A673 (cell line): ENCODE measurements at regions not wholly inside any gene's neighbourhood (a gene's known extent, or its start where the extent isn't known, plus 50 kb on each side); places are given as distances from the start of the nearest gene placed in this dataset.

ENCODE experiments used
- BruUV-seq: library from RNA; stranded (reverse); fragments of 400-500 nt; replicated peaks from 2 replicates; lab custom pipeline; 2021; lab: Mats Ljungman, UMichigan
- CTCF ChIA-PET: fragments of 300-600 bp; sonication (Branson Sonifier 250); formaldehyde crosslinking; loops from one replicate; lab custom pipeline; 2022; ENCODE audit warnings: antibody characterized with exemption; lab: Charles Lee
- POLR2A ChIA-PET: fragments of 300-600 bp; sonication (Branson Sonifier 250); formaldehyde crosslinking; loops from one replicate; lab custom pipeline; 2022; ENCODE audit warnings: antibody characterized with exemption; ENCODE audit not compliant: low non-redundant PET; lab: Charles Lee
- DNase-seq: peaks from one replicate; pipeline ENCODE4 v3.0.0-alpha.2; 2015; ENCODE audit warnings: low spot score
- H3K27ac ChIP-seq: fragments of 200-600 bp; sonication (generic); 2 replicates; pipeline ENCODE4 v1.5.1; 2016; ENCODE audit warnings: mixed run types, low read depth, mild to moderate bottlenecking, mixed read lengths, antibody characterized with exemption, low read length; ENCODE audit not compliant: poor library complexity, severe bottlenecking
- H3K27me3 ChIP-seq: fragments of 200-600 bp; sonication (generic); replicated peaks from 2 replicates; pipeline ENCODE4 v1.6.1; 2017; ENCODE audit warnings: mixed run types, low read depth, mild to moderate bottlenecking, mixed read lengths, antibody characterized with exemption, low read length; ENCODE audit not compliant: insufficient read depth, poor library complexity
- H3K36me3 ChIP-seq: fragments of 200-600 bp; sonication (generic); 2 replicates; pipeline ENCODE4 v1.6.1; 2016; ENCODE audit warnings: mixed run types, mild to moderate bottlenecking, mixed read lengths, antibody characterized with exemption, low read length; ENCODE audit not compliant: insufficient read depth, poor library complexity, severe bottlenecking
- H3K4me1 ChIP-seq: fragments of 200-600 bp; sonication (generic); 2 replicates; pipeline ENCODE4 v1.6.1; 2017; ENCODE audit warnings: mixed run types, mild to moderate bottlenecking, mixed read lengths, antibody characterized with exemption, low read length; ENCODE audit not compliant: insufficient read depth, poor library complexity, severe bottlenecking
- H3K4me3 ChIP-seq: fragments of 200-600 bp; sonication (generic); 2 replicates; pipeline ENCODE4 v1.5.1; 2016; ENCODE audit warnings: low read depth, mixed run types, mild to moderate bottlenecking, mixed read lengths, low read length; ENCODE audit not compliant: poor library complexity, severe bottlenecking
- H3K9me3 ChIP-seq: fragments of 200-600 bp; sonication (generic); 2 replicates; pipeline ENCODE4 v1.6.1; 2016; ENCODE audit warnings: mixed run types, low read depth, mild to moderate bottlenecking, mixed read lengths, antibody characterized with exemption, low read length; ENCODE audit not compliant: poor library complexity, severe bottlenecking
- EZH2 ChIP-seq: fragments of 200-600 bp; sonication (generic); IDR thresholded peaks from 2 replicates; pipeline ENCODE4 v1.6.1; 2017; ENCODE audit warnings: borderline replicate concordance, low read depth, mild to moderate bottlenecking, mixed read lengths, antibody characterized with exemption, low read length; ENCODE audit not compliant: poor library complexity, severe bottlenecking
- intact Hi-C: fragments of 100-400 bp; cut with micrococcal nuclease; formaldehyde crosslinking; loops from one replicate; pipeline ENCODE4 v1.10.0; 2022; ENCODE audit not compliant: unreplicated experiment
- TF ChIP-seq, protein P1 (sequence below): fragments of 300-800, 200-600 bp; sonication (generic); conservative IDR thresholded peaks from 2 replicates; pipeline ENCODE4 v1.5.1; 2017; ENCODE audit warnings: low read depth, mild to moderate bottlenecking, antibody characterized with exemption, low read length, moderate library complexity, mixed read lengths

DNA sequence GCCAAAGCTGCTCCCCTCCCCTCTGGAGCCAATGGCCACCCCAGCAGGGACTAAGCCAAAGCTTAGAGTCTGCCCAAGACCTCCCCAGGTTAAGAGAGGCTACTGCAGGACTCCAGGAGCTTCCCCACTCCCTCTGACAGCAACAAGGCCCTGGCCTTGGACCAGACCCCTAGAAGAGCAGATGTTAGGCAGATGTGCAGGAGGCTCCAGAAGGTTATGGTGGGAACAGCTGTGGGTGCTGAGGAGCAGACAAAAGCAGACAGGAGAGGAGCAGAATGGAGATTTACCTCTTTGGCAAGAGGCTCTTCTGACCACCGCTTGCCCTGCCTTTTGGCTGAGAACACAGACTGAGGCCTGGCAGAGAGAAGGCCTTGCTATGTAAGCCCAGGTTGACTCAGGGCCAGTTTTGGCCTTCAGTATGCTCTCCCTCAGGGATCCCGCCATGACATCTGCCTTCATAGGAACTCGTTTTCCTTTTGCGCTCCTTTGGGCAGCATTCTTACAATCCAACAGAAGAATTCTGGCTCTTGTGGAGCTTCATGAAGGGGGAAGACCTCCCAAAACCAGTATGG, 113.0 kb downstream of the RBFOX3 start:
- no TSS peak for BruUV-seq
- DNase-seq, result no peak
- Histone ChIP-seq H3K27me3 (peaks cover 25% of the 10 kb centered on the region), H3K4me3 (no peak overlapping the region), H3K4me1 (no peaks in the 10 kb centered on the region), H3K9me3 (no peaks in the 10 kb centered on the region), H3K27ac (no peak overlapping the region), H3K36me3 (no peaks in the 10 kb centered on the region)
- CTCF ChIA-PET, result no interaction called here
- intact Hi-C loops, result no loop called here
- POLR2A ChIA-PET, result no interaction called here
- TF ChIP-seq, protein P1, sequence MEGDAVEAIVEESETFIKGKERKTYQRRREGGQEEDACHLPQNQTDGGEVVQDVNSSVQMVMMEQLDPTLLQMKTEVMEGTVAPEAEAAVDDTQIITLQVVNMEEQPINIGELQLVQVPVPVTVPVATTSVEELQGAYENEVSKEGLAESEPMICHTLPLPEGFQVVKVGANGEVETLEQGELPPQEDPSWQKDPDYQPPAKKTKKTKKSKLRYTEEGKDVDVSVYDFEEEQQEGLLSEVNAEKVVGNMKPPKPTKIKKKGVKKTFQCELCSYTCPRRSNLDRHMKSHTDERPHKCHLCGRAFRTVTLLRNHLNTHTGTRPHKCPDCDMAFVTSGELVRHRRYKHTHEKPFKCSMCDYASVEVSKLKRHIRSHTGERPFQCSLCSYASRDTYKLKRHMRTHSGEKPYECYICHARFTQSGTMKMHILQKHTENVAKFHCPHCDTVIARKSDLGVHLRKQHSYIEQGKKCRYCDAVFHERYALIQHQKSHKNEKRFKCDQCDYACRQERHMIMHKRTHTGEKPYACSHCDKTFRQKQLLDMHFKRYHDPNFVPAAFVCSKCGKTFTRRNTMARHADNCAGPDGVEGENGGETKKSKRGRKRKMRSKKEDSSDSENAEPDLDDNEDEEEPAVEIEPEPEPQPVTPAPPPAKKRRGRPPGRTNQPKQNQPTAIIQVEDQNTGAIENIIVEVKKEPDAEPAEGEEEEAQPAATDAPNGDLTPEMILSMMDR, result no peak
- no peak for TF ChIP-seq EZH2

DNA sequence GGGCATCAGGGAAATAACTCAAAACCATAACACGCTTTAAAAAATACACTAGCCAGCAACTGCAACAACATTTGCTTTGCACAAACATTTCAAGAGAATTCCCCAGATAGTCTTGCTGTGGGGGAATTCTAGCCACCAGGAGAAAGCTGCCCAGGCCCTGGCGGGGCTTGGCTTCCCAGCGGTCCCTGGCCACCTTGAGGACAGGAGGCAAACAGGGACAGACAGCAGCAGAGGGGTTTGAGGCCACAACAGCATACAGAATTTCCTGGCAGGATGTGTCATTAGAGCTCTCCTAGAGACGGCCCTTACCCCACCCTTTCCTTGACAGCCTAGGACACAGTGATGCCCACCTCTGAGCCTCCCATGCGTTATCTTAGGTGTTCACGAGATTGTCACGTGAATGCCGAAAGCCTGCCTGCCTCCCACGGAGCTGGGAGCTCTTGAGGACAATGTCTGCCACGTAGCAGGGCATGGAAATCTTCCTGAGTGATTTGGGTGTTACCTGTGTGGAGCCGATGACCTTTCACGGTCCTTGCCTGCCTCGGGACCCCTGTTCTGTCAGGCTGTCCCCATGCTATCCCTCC, 114.3 kb downstream of the RBFOX3 start:
- CTCF ChIA-PET, result no interaction called here

DNA sequence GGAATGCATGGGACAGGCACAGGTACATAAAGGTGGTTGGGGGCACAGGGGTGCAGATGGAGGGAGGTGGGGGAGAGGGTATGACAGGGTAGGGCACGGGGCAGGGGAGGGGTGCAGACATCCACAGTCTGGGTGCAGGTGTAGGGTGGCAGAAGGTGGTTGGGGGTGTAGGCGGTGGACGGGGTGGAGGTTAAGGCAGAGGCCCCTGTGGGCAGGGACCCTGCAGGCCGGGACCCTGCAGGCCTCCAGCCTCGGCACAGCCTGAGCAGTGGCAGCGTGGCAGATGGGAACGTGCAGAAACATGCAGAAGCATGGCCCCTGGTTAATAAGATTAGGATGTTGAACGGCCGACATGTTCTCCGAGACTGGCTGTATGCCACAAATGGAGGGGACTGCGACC, 115.2 kb downstream of the RBFOX3 start:
- Histone ChIP-seq H3K4me3 (no peak overlapping the region), H3K27me3 (peaks cover 3% of the 10 kb centered on the region), H3K4me1 (no peaks in the 10 kb centered on the region), H3K36me3 (no peaks in the 10 kb centered on the region), H3K27ac (no peak overlapping the region), H3K9me3 (no peaks in the 10 kb centered on the region)
- ChIA-PET POLR2A (no interaction called here), CTCF (no interaction called here)
- no TSS peak for BruUV-seq
- DNase-seq, result no peak
- TF ChIP-seq, protein P1, result no peak
- no peak for TF ChIP-seq EZH2
- intact Hi-C loops, result no loop called here

More for the DNA sequence above, 114.3 kb downstream of the RBFOX3 start:
- Histone ChIP-seq H3K27me3 (peaks cover 12% of the 10 kb centered on the region), H3K27ac (no peak overlapping the region), H3K36me3 (no peaks in the 10 kb centered on the region), H3K4me3 (no peak overlapping the region), H3K4me1 (no peaks in the 10 kb centered on the region), H3K9me3 (no peaks in the 10 kb centered on the region)
- intact Hi-C loops, result no loop called here
- TF ChIP-seq, protein P1, result no peak
- TF ChIP-seq EZH2, result no peak
- no TSS peak for BruUV-seq
- DNase-seq, result no peak
- POLR2A ChIA-PET, result no interaction called here
